ENCODE measurements at regions not wholly inside any gene's neighbourhood (a gene's known extent, or its start where the extent isn't known, plus 50 kb on each side); places are given as distances from the start of the nearest gene placed in this dataset.
"Not testable (repeated sequence)": the region's sequence is repeated elsewhere in the genome, so short reads cannot be mapped to it uniquely, and the experiment has no call there.

- DNase-seq (ENCODE audit: extremely low read depth, low read depth) = no peak
Measured at GRCh38 chr5:102554082-102554481, 55.3 kb upstream of the SLCO6A1 start.

- DNase-seq (ENCODE audit: extremely low read depth, low read depth) = no peak
Measured at GRCh38 chr5:102554728-102555127, 55.9 kb upstream of the SLCO6A1 start.

- peak; percentile 17 for DNase-seq (ENCODE audit: extremely low read depth, low read depth)
Measured at GRCh38 chr5:102561894-102562760, 63.3 kb upstream of the SLCO6A1 start.

- DNase-seq (ENCODE audit: extremely low read depth, low read depth) = no peak
Measured at GRCh38 chr5:102570747-102571146, 71.9 kb upstream of the SLCO6A1 start.

- DNase-seq (ENCODE audit: extremely low read depth, low read depth) = no peak
Measured at GRCh38 chr5:102578362-102578761, 79.6 kb upstream of the SLCO6A1 start.

- DNase-seq (ENCODE audit: extremely low read depth, low read depth) = no peak
Measured at GRCh38 chr5:102579379-102579778, 80.6 kb upstream of the SLCO6A1 start.

GRCh38 chr5:102581011-102581410, 82.2 kb upstream of the SLCO6A1 start:
- DNase-seq (ENCODE audit: extremely low read depth, low read depth) = no peak

GRCh38 chr5:102582696-102583095, 83.9 kb upstream of the SLCO6A1 start:
- DNase-seq (ENCODE audit: extremely low read depth, low read depth) = no peak

- DNase-seq (ENCODE audit: extremely low read depth, low read depth) = peak; percentile 8
Measured at GRCh38 chr5:102583276-102584124, 84.7 kb upstream of the SLCO6A1 start.

GRCh38 chr5:102589661-102590060, 90.9 kb upstream of the SLCO6A1 start:
- no peak for DNase-seq (ENCODE audit: extremely low read depth, low read depth)

GRCh38 chr5:102590467-102590866, 91.7 kb upstream of the SLCO6A1 start:
- no peak for DNase-seq (ENCODE audit: extremely low read depth, low read depth)

- DNase-seq (ENCODE audit: extremely low read depth, low read depth) = no peak
Measured at GRCh38 chr5:102591650-102592049, 92.8 kb upstream of the SLCO6A1 start.

- DNase-seq (ENCODE audit: extremely low read depth, low read depth) = not testable (repeated sequence)
Measured at GRCh38 chr5:102592586-102592985, 93.8 kb upstream of the SLCO6A1 start.

GRCh38 chr5:102594192-102594591, 95.4 kb upstream of the SLCO6A1 start:
- no peak for DNase-seq (ENCODE audit: extremely low read depth, low read depth)

GRCh38 chr5:102595332-102595731, 96.5 kb upstream of the SLCO6A1 start:
- no peak for DNase-seq (ENCODE audit: extremely low read depth, low read depth)

- DNase-seq (ENCODE audit: extremely low read depth, low read depth) = no peak
Measured at GRCh38 chr5:102596113-102596512, 97.3 kb upstream of the SLCO6A1 start.

- no peak for DNase-seq (ENCODE audit: extremely low read depth, low read depth)
Measured at GRCh38 chr5:102596951-102597350, 98.2 kb upstream of the SLCO6A1 start.

- DNase-seq (ENCODE audit: extremely low read depth, low read depth) = no peak
Measured at GRCh38 chr5:102599289-102599688, 100.5 kb upstream of the SLCO6A1 start.

GRCh38 chr5:102600964-102601363, 102.2 kb upstream of the SLCO6A1 start:
- DNase-seq (ENCODE audit: extremely low read depth, low read depth) = no peak

GRCh38 chr5:102603670-102604069, 104.9 kb upstream of the SLCO6A1 start:
- no peak for DNase-seq (ENCODE audit: extremely low read depth, low read depth)

- no peak for DNase-seq (ENCODE audit: extremely low read depth, low read depth)
Measured at GRCh38 chr5:102608414-102608813, 109.6 kb upstream of the SLCO6A1 start.

- no peak for DNase-seq (ENCODE audit: extremely low read depth, low read depth)
Measured at GRCh38 chr5:102611312-102611711, 112.5 kb upstream of the SLCO6A1 start.

Measured in NCI-H460 (cell line).